ENCODE measurements at regions not wholly inside any gene's neighbourhood (a gene's known extent, or its start where the extent isn't known, plus 50 kb on each side); places are given as distances from the start of the nearest gene placed in this dataset.

DNA sequence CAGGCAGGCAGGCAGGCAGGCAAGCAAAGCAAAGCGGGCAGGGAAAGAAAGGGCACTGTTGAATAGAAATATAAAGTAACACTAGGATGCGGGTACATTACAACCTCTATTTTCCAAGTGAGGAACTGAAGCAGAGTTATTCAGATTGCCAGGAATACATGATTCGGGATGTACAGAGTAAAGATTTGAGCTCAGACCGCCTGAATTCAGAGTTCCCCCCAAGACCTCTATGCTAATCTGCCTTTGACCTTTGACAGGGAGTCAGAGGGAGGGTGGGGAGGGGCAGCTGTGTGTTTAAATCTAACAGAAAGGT, 271.9 kb upstream of the SMIM31 start:
- TF ChIP-seq, protein P1, sequence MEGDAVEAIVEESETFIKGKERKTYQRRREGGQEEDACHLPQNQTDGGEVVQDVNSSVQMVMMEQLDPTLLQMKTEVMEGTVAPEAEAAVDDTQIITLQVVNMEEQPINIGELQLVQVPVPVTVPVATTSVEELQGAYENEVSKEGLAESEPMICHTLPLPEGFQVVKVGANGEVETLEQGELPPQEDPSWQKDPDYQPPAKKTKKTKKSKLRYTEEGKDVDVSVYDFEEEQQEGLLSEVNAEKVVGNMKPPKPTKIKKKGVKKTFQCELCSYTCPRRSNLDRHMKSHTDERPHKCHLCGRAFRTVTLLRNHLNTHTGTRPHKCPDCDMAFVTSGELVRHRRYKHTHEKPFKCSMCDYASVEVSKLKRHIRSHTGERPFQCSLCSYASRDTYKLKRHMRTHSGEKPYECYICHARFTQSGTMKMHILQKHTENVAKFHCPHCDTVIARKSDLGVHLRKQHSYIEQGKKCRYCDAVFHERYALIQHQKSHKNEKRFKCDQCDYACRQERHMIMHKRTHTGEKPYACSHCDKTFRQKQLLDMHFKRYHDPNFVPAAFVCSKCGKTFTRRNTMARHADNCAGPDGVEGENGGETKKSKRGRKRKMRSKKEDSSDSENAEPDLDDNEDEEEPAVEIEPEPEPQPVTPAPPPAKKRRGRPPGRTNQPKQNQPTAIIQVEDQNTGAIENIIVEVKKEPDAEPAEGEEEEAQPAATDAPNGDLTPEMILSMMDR (IDR thresholded peaks at IDR 0.05; ENCODE audit: low read depth, low read length), result no peak
- TF ChIP-seq, protein P2, sequence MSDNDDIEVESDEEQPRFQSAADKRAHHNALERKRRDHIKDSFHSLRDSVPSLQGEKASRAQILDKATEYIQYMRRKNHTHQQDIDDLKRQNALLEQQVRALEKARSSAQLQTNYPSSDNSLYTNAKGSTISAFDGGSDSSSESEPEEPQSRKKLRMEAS (IDR thresholded peaks at IDR 0.05; ENCODE audit: low read depth, low read length), result no peak
- TF ChIP-seq POLR2A (IDR thresholded peaks at IDR 0.05; ENCODE audit: extremely low read depth, insufficient read length), result no peak

Measured in NB4 (cell line).